KMS-11 (cell line): ENCODE measurements at regions not wholly inside any gene's neighbourhood (a gene's known extent, or its start where the extent isn't known, plus 50 kb on each side); places are given as distances from the start of the nearest gene placed in this dataset.

Experiments used
- H2AFZ ChIP-seq: fragments of 200-600 bp; sonication (generic); 2 replicates; pipeline ENCODE4 v1.6.1; 2016; ENCODE audit warnings: antibody characterized with exemption, mixed run types, low read depth
- H3K27ac ChIP-seq: fragments of 200-600 bp; sonication (generic); 2 replicates; pipeline ENCODE4 v1.6.1; 2016; ENCODE audit warnings: mild to moderate bottlenecking, mixed run types
- H3K27me3 ChIP-seq: fragments of 200-600 bp; sonication (generic); 2 replicates; pipeline ENCODE4 v1.6.1; 2017; ENCODE audit warnings: mild to moderate bottlenecking, low read depth, mixed run types, moderate library complexity; ENCODE audit not compliant: insufficient read depth
- H3K36me3 ChIP-seq: fragments of 200-600 bp; sonication (generic); 2 replicates; pipeline ENCODE4 v1.6.1; 2017; ENCODE audit warnings: mild to moderate bottlenecking, mixed run types; ENCODE audit not compliant: insufficient read depth
- H3K4me1 ChIP-seq: fragments of 200-600 bp; sonication (generic); 2 replicates; pipeline ENCODE4 v1.6.1; 2016; ENCODE audit warnings: mild to moderate bottlenecking, low read depth, mixed run types; ENCODE audit not compliant: poor library complexity, severe bottlenecking
- H3K4me2 ChIP-seq: fragments of 200-600 bp; sonication (generic); 2 replicates; pipeline ENCODE4 v1.7.0; 2016; ENCODE audit warnings: mild to moderate bottlenecking, mixed run types
- H3K4me3 ChIP-seq: fragments of 200-600 bp; sonication (generic); IDR thresholded peaks from 2 replicates; pipeline ENCODE4 v1.6.1; 2017; ENCODE audit warnings: low read depth, low read length, mixed read lengths; ENCODE audit not compliant: insufficient read depth
- H3K79me2 ChIP-seq: fragments of 200-600 bp; sonication (generic); 2 replicates; pipeline ENCODE4 v1.6.1; 2016; ENCODE audit warnings: low read depth, mixed run types; ENCODE audit not compliant: insufficient read depth
- H3K9ac ChIP-seq: fragments of 200-600 bp; sonication (generic); 2 replicates; pipeline ENCODE4 v1.6.1; 2016; ENCODE audit warnings: mild to moderate bottlenecking, mixed run types
- H4K20me1 ChIP-seq: fragments of 200-600 bp; sonication (generic); 2 replicates; pipeline ENCODE4 v1.6.1; 2016; ENCODE audit warnings: mild to moderate bottlenecking, mixed run types; ENCODE audit not compliant: insufficient read depth
- CTCF ChIP-seq: fragments of 200-600 bp; sonication (generic); conservative IDR thresholded peaks from 2 replicates; pipeline ENCODE4 v1.6.1; 2017; ENCODE audit warnings: low read depth, mild to moderate bottlenecking, antibody characterized with exemption, low read length, moderate library complexity, mixed read lengths

DNA sequence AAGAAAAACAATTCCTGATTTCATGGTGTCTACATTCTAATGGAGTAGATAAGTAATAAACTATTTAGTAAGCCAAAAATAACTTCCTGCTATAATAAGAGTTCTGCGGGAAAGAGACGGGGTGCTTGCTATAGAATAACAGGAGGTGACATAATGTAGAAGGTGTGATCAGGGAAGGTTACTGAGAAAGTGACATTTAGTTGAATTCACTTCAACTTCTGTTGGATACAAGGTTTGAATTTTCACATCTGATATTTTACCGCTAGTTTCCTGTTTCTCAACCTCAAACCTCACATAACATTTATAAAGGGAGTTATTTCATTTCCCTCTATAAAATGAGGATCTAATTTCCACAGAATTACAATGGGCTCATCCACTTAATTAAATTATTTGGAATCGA is 102.3 kb upstream of the GBE1 start:
- H4K20me1 ChIP-seq, result no peaks in the 10 kb centered on the region
- H3K27ac ChIP-seq, result no peak overlapping the region
- H3K4me1 ChIP-seq, result no peaks in the 10 kb centered on the region
- no peak overlapping the region for H3K4me2 ChIP-seq
- no peaks in the 10 kb centered on the region for H3K79me2 ChIP-seq
- no peaks in the 10 kb centered on the region for H3K36me3 ChIP-seq
- no peak overlapping the region for H3K9ac ChIP-seq
- H2AFZ ChIP-seq, result no peak overlapping the region
- TF ChIP-seq CTCF, result no peak
- H3K4me3 ChIP-seq, result no peak overlapping the region
- no peaks in the 10 kb centered on the region for H3K27me3 ChIP-seq

DNA sequence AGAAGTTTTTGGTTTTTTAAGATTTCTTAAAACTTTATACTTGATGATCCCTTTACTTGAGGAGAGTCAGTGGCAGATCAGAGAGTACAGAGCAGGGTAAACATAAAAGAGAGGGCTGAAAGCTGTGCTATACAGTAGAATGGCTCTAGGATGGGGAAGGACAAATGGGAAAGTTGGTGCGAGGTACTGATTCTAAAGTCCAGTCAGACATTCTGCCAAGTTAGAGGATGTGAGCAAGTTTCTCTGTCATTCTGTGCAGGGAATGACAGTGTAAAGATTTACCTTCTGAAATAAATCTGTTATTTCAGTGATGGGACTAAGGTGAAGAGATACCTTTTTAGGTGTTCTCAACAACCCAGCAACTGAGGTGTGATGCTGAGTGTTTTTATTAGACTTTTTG is 100.1 kb upstream of the GBE1 start:
- Histone ChIP-seq H2AFZ (no peak overlapping the region), H3K79me2 (no peaks in the 10 kb centered on the region)

DNA sequence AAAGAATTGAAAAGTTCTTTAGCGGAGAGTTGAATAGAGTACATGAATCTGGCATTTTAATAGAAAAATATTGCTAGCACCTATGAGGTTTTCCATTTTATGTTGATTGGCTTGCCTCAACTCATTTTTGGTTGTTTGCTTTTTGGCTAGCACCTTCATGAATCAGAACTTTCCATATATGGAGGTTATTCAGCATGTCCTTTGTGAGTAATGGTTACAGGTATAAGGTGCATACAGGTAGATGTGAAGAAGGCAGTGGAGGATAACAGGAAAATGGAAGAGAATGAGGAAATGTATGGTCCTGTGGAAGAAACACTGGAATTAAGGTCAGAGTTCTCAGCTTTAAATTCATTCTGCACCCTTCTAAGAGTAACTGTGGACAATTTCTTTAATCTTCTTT is 98.1 kb upstream of the GBE1 start:
- H3K79me2 ChIP-seq, result no peaks in the 10 kb centered on the region
- no peak overlapping the region for H3K9ac ChIP-seq
- no peaks in the 10 kb centered on the region for H3K27me3 ChIP-seq
- H4K20me1 ChIP-seq, result no peaks in the 10 kb centered on the region
- TF ChIP-seq CTCF, result no peak
- H2AFZ ChIP-seq, result no peak overlapping the region
- H3K4me2 ChIP-seq, result no peak overlapping the region
- no peaks in the 10 kb centered on the region for H3K4me1 ChIP-seq
- H3K27ac ChIP-seq, result no peak overlapping the region
- no peaks in the 10 kb centered on the region for H3K36me3 ChIP-seq
- H3K4me3 ChIP-seq, result no peak overlapping the region

More for the DNA sequence above, 100.1 kb upstream of the GBE1 start:
- Histone ChIP-seq H3K27ac (no peak overlapping the region), H3K36me3 (no peaks in the 10 kb centered on the region), H3K4me1 (no peaks in the 10 kb centered on the region), H3K4me2 (no peak overlapping the region), H3K27me3 (no peaks in the 10 kb centered on the region), H3K4me3 (no peak overlapping the region), H3K9ac (no peak overlapping the region), H4K20me1 (no peaks in the 10 kb centered on the region)
- TF ChIP-seq CTCF, result no peak

DNA sequence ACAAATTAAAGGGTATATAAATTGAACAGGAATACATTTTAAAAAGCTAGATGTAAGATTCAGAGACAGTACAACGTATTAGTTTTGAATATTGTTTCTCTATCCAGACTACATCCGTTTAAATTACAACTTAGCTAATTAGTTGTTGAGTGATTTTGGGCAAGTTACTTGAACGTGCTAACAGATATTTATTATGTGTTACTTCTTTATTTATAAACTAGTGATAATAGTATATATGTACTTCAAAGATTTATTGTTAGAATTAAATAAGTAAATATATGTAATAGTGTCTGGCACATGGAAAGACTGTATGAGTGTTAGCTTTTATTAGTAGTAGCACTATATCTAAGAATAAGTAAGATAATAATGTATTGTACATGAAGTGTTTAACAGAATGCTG is 92.0 kb upstream of the GBE1 start:
- Histone ChIP-seq H3K27ac (no peak overlapping the region), H3K36me3 (no peaks in the 10 kb centered on the region), H4K20me1 (no peaks in the 10 kb centered on the region), H2AFZ (no peak overlapping the region), H3K79me2 (no peaks in the 10 kb centered on the region), H3K27me3 (no peaks in the 10 kb centered on the region), H3K4me1 (no peaks in the 10 kb centered on the region), H3K9ac (no peak overlapping the region), H3K4me3 (no peak overlapping the region), H3K4me2 (no peak overlapping the region)
- TF ChIP-seq CTCF, result no peak

DNA sequence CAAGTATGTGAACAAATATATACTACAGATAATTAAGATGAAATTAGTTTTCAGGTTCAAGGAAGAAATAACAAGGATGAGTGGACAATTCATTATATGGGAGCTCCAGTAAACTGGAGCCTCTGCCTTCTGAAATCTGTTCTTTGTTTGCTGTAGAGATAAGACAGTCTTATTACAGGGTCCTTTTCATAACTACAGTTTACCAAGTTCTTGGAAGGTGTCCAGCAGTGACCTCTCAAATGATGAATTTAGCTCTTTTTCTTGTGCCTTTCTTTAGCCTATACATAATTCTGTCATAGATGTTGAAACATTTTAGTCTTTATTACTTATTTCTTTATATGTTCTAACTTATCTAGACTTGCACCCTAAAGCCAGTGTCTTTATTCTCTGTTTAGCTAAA is 89.7 kb upstream of the GBE1 start:
- no peak overlapping the region for H3K4me3 ChIP-seq
- no peak overlapping the region for H2AFZ ChIP-seq
- H3K4me1 ChIP-seq, result no peaks in the 10 kb centered on the region
- no peaks in the 10 kb centered on the region for H3K27me3 ChIP-seq
- H3K4me2 ChIP-seq, result no peak overlapping the region
- no peaks in the 10 kb centered on the region for H4K20me1 ChIP-seq
- no peak overlapping the region for H3K9ac ChIP-seq
- no peak for TF ChIP-seq CTCF
- no peaks in the 10 kb centered on the region for H3K79me2 ChIP-seq
- no peak overlapping the region for H3K27ac ChIP-seq
- H3K36me3 ChIP-seq, result no peaks in the 10 kb centered on the region
